ENCODE measurements at regions not wholly inside any gene's neighbourhood (a gene's known extent, or its start where the extent isn't known, plus 50 kb on each side); places are given as distances from the start of the nearest gene placed in this dataset.

DNA sequence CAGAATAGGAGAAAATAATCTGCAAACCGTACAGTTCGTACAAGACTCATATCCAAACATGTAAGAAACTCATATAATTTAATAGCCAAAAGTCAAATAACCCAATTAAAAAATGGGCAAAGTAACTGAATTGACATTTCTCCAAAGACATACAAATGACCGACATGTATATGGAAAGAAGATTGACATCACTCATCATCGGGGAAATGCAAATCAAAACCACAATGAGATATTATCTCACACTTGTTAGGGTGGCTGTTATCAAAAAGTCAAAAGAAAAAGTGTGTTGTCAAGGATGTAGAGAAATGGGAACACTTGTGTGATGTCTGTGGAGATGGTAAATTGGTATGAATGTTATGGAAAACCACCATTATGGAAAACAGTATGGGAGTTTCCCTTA lies 70.5 kb upstream of the STXBP5 start:
- DNase-seq (ENCODE audit: low read depth), result no peak

DNA sequence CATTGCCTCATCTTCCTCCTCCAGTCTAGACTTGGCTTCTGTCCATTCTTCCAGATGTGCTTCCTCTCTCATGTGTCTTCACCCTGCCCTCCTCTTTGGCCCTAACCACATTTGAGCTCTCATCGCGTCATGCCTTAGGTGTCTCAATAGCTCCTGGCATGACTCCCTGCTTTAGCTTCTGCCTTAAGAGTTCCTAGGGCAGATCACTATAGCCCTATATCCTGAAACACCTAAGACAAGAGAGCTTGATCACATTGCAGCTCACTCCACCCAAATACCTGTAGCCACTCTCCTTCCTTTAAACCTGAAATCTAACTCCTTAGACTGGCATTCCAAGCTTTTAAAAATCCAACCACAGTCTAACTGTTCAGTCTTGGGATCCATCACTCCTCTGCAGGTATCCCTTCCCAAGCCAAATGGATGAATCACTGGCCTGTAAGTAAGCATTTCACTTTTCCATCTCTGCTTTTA lies 69.0 kb upstream of the STXBP5 start:
- peak; percentile 95 for DNase-seq (ENCODE audit: low read depth)

DNA sequence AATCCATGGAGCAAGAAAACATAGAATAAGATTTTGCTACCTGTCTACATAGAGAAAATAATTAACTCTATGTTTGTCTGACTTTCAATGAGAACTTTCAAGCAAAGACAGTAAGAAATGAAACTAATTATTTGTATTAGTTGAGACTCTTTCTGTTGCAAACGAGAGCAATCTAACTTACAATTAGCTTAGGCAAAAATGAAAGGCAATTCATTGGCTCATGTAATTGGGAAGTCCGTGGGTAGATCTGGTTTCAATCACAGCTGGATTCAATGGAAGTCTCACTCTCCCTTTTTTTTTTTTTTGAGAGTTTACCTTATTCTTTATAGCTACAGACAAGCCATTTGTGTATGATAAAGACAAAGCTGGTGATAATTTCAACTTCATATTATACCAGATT lies 68.2 kb upstream of the STXBP5 start:
- DNase-seq (ENCODE audit: low read depth), result no peak

DNA sequence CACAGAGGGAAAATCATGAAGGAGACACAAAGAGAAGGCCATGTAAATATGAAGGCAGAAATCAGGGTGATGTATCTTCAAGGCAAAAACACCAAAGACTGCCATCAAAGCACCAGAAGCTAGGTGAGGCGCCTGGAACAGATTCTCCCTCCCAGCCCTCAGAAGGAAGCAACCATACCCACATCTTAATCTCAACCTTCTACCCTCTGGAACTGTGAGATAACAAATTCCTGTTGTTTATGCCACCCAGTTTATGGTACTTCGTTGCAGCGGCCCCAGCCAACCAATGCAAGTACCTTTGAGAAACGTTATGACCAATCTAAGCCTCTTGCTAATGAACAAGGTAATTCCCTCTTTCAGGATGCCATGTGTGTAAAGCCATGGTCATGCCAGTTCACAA lies 66.2 kb upstream of the STXBP5 start:
- no peak for DNase-seq (ENCODE audit: low read depth)

DNA sequence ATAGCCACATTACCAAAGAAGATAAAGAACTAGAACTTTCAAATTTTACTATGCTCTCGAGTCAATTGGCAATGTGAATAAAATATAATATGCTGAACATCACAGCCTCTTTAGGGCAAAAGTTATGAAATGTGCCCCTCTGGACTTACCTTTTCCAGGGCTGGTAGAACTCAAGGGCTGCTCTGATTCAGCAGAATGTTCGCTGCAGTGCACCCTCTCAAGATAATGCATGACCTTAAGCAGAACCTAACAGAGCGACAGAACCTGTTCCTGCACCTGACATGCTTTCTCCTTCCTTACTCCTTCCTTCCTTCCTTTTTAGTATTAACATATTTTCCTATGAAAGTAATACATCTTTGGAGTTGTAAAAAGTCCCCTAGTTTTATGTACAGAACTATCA lies 65.4 kb upstream of the STXBP5 start:
- no peak for DNase-seq (ENCODE audit: low read depth)

DNA sequence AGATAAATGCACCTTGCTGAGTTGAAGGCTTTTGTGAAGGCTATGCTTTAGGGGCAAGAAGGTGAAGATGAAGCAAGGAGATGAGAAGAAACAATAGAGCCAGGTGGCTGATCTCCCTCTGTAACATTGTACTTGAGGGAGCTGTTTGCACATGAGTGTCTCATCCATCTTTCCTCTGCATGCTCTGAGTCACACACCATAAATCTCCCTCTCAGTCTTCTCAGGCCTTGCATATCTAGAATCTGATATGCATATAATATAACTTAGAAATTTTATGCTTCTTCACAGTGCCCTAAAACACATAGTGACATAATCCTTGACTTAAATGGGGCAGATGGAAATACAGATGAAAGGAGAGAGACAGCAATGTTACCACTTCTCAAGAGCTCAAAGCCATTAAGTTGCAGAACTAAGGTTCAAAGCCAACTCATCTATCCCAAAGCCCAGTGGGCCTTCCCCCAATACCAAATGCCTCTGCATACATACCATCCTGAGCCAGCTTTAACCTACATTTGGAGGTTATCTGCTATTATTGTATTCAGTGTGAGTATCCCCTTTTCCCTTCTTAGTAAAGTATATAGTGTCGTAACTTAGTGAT lies 62.4 kb upstream of the STXBP5 start:
- no peak for DNase-seq (ENCODE audit: low read depth)

GRCh38 chr6:147142684-147143245 lies 61.5 kb upstream of the STXBP5 start:
- no peak for DNase-seq (ENCODE audit: low read depth)

DNA sequence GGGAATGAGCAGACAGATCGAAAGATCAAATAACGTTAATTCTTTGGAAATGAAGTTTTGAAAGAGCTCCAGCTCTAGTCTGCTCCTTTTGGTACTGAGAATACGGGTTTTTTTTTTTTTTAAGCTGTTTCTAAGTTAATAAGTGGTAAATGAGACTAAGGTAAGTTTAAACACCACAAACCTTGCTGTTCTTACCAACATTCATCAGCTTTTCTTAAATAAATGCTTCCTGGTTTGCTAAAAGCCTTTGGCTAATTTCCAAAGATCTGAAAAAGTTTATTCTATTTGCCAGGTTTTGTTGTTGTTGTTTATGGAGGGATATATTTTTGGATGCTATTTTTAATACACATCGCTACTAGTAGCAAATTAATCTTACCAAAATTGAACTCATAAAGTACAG lies 55.1 kb upstream of the STXBP5 start:
- DNase-seq (ENCODE audit: low read depth), result no peak

GRCh38 chr6:147149826-147150225 lies 54.4 kb upstream of the STXBP5 start:
- DNase-seq (ENCODE audit: low read depth), result no peak

GRCh38 chr6:147150293-147150692 lies 53.9 kb upstream of the STXBP5 start:
- no peak for DNase-seq (ENCODE audit: low read depth)

Data from HS-5 (cell line).